ENCODE measurements at regions not wholly inside any gene's neighbourhood (a gene's known extent, or its start where the extent isn't known, plus 50 kb on each side); places are given as distances from the start of the nearest gene placed in this dataset.
"Not testable (repeated sequence)": the region's sequence is repeated elsewhere in the genome, so short reads cannot be mapped to it uniquely, and the experiment has no call there.

DNA sequence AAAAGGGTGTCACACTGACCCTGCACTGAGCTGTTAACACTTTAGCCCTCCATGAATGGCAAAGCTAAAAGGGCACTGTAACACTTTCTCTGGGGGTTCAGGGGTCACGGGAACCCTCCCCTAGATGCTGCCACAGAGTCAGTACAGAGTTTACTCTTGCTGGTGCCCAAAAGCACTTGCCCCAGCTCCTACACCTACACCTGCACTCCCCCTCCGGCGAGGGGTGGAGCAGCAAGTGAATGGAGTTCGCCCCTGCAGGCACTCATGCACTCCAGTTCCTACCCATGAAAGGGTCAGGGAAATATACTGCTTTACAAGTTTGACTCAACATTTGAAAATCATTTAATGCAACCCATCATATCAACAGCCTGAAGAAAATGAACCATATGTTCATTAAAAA, 355.7 kb upstream of the SPATA31A3 start:
- DNase-seq (ENCODE audit: low spot score); H2BK12ac ChIP-seq (ENCODE audit: low read length): not testable (repeated sequence)
- WGBS, 2 donors (ENCODE audit: extremely low coverage in 2 of 2, insufficient read length in 2 of 2, insufficient replicate concordance in 1 of 2) = no CpG with 5 or more reads among the region's 4 CpGs

GRCh38 chr9:67339216-67339615, 346.9 kb upstream of the SPATA31A3 start:
- H3K27ac ChIP-seq (replicated peaks; ENCODE audit: low read length); H3K9me3 ChIP-seq (replicated peaks in 1 of 2; ENCODE audit: control insufficient read depth in 2 of 2, insufficient read depth in 1 of 2, low read depth in 1 of 2, low read length in 2 of 2); H3K36me3 ChIP-seq (replicated peaks in 1 of 2; ENCODE audit: control insufficient read depth in 2 of 2, insufficient read depth in 2 of 2, low read length in 2 of 2); DNase-seq (ENCODE audit: low spot score); H3K14ac ChIP-seq (ENCODE audit: low read length); H2BK120ac ChIP-seq (ENCODE audit: low read depth, low read length); H3K4ac ChIP-seq (ENCODE audit: low read length); H3K4me2 ChIP-seq (ENCODE audit: insufficient read depth, low read length, poor library complexity, severe bottlenecking); H2AFZ ChIP-seq (ENCODE audit: low read length); H2BK15ac ChIP-seq (ENCODE audit: low read length); H4K8ac ChIP-seq (ENCODE audit: low read depth, low read length); H4K91ac ChIP-seq (ENCODE audit: low read depth, low read length, poor library complexity); H3K27me3 ChIP-seq (ENCODE audit: control insufficient read depth in 3 of 3, insufficient read depth in 3 of 3, low read depth in 1 of 3, low read length in 3 of 3); H2AK5ac ChIP-seq (ENCODE audit: low read depth, low read length); H3K18ac ChIP-seq (ENCODE audit: low read length); H3K79me1 ChIP-seq (ENCODE audit: low read depth, low read length); H2BK5ac ChIP-seq (ENCODE audit: low read length); H2BK12ac ChIP-seq (ENCODE audit: low read length); H3K9ac ChIP-seq (ENCODE audit: low read depth, low read length, poor library complexity); H3K4me1 ChIP-seq (ENCODE audit: control insufficient read depth in 2 of 2, insufficient read depth in 1 of 2, low read depth in 1 of 2, low read length in 2 of 2); H3K4me3 ChIP-seq (ENCODE audit: low read length in 2 of 2); H3K23ac ChIP-seq (ENCODE audit: low read depth, low read length, poor library complexity): not testable (repeated sequence)
- no CpG with 5 or more reads among the region's 7 CpGs for WGBS, 2 donors (ENCODE audit: extremely low coverage in 2 of 2, insufficient read length in 2 of 2, insufficient replicate concordance in 1 of 2)

More for the DNA sequence above, 355.7 kb upstream of the SPATA31A3 start:
- H3K4me2 ChIP-seq (ENCODE audit: insufficient read depth, low read length, poor library complexity, severe bottlenecking); H3K4ac ChIP-seq (ENCODE audit: low read length); H3K79me1 ChIP-seq (ENCODE audit: low read depth, low read length); H3K4me1 ChIP-seq (ENCODE audit: control insufficient read depth in 2 of 2, insufficient read depth in 1 of 2, low read depth in 1 of 2, low read length in 2 of 2); H2AFZ ChIP-seq (ENCODE audit: low read length); H3K14ac ChIP-seq (ENCODE audit: low read length); H2AK5ac ChIP-seq (ENCODE audit: low read depth, low read length); H2BK120ac ChIP-seq (ENCODE audit: low read depth, low read length); H3K27me3 ChIP-seq (ENCODE audit: control insufficient read depth in 3 of 3, insufficient read depth in 3 of 3, low read depth in 1 of 3, low read length in 3 of 3); H3K9ac ChIP-seq (ENCODE audit: low read depth, low read length, poor library complexity); H3K4me3 ChIP-seq (ENCODE audit: low read length in 2 of 2); H3K9me3 ChIP-seq (replicated peaks in 1 of 2; ENCODE audit: control insufficient read depth in 2 of 2, insufficient read depth in 1 of 2, low read depth in 1 of 2, low read length in 2 of 2); H2BK15ac ChIP-seq (ENCODE audit: low read length); H2BK5ac ChIP-seq (ENCODE audit: low read length); H4K8ac ChIP-seq (ENCODE audit: low read depth, low read length); H3K36me3 ChIP-seq (replicated peaks in 1 of 2; ENCODE audit: control insufficient read depth in 2 of 2, insufficient read depth in 2 of 2, low read length in 2 of 2); H3K18ac ChIP-seq (ENCODE audit: low read length); H4K91ac ChIP-seq (ENCODE audit: low read depth, low read length, poor library complexity); H3K27ac ChIP-seq (replicated peaks; ENCODE audit: low read length); H3K23ac ChIP-seq (ENCODE audit: low read depth, low read length, poor library complexity): not testable (repeated sequence)

GRCh38 chr9:67338201-67338600, 345.9 kb upstream of the SPATA31A3 start:
- not testable (repeated sequence) for H3K36me3 ChIP-seq (replicated peaks in 1 of 2; ENCODE audit: control insufficient read depth in 2 of 2, insufficient read depth in 2 of 2, low read length in 2 of 2); H3K4ac ChIP-seq (ENCODE audit: low read length); DNase-seq (ENCODE audit: low spot score); H3K18ac ChIP-seq (ENCODE audit: low read length); H2BK15ac ChIP-seq (ENCODE audit: low read length); H4K91ac ChIP-seq (ENCODE audit: low read depth, low read length, poor library complexity); H3K23ac ChIP-seq (ENCODE audit: low read depth, low read length, poor library complexity); H2BK12ac ChIP-seq (ENCODE audit: low read length); H2BK120ac ChIP-seq (ENCODE audit: low read depth, low read length); H2AK5ac ChIP-seq (ENCODE audit: low read depth, low read length); H3K4me3 ChIP-seq (ENCODE audit: low read length in 2 of 2); H3K14ac ChIP-seq (ENCODE audit: low read length); H3K79me1 ChIP-seq (ENCODE audit: low read depth, low read length); H4K8ac ChIP-seq (ENCODE audit: low read depth, low read length); H3K27ac ChIP-seq (replicated peaks; ENCODE audit: low read length); H3K4me2 ChIP-seq (ENCODE audit: insufficient read depth, low read length, poor library complexity, severe bottlenecking); H3K9ac ChIP-seq (ENCODE audit: low read depth, low read length, poor library complexity); H2BK5ac ChIP-seq (ENCODE audit: low read length); H3K9me3 ChIP-seq (replicated peaks in 1 of 2; ENCODE audit: control insufficient read depth in 2 of 2, insufficient read depth in 1 of 2, low read depth in 1 of 2, low read length in 2 of 2); H2AFZ ChIP-seq (ENCODE audit: low read length); H3K27me3 ChIP-seq (ENCODE audit: control insufficient read depth in 3 of 3, insufficient read depth in 3 of 3, low read depth in 1 of 3, low read length in 3 of 3); H3K4me1 ChIP-seq (ENCODE audit: control insufficient read depth in 2 of 2, insufficient read depth in 1 of 2, low read depth in 1 of 2, low read length in 2 of 2)
- no CpG with 5 or more reads among the region's 12 CpGs for WGBS, 2 donors (ENCODE audit: extremely low coverage in 2 of 2, insufficient read length in 2 of 2, insufficient replicate concordance in 1 of 2)

DNA sequence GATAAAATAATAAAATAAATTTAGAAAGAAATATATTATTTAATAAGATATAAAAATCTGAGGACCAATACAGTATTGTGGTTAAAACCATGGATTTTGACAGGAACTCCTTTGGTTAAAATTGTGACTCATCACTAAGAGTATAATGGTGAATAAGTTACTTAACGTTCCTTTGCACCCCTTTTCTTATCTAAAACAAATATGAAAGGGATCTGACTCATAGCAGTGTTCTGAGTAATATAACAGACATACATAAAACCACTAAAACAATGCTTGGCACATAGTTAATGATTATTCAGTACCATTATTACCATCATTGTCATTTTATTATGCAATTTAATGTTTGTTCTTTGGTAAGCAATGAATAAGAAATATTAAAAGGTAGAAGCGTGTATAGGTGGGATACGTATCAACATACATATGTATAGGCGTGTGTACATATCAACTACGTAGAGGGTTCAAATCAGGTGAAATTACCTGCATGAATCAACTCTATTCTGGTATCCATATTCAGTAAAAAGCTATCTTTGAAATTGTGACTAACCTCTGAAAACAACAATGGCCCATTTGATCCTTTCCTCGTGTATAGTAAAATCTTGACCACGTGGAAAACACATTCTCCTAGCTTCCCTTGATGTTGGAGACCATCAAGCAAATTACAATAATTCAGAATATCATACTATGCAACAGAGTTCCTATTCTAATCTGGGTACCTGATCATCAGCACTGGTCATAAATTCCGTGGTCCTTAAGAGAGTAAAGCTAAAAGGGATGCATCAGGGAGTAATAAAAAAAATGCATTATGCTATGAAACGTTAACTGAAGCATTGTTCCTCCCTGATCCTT, 342.6 kb upstream of the SPATA31A3 start:
- not testable (repeated sequence) for H3K36me3 ChIP-seq (replicated peaks in 1 of 2; ENCODE audit: control insufficient read depth in 2 of 2, insufficient read depth in 2 of 2, low read length in 2 of 2); H3K23ac ChIP-seq (ENCODE audit: low read depth, low read length, poor library complexity); H4K91ac ChIP-seq (ENCODE audit: low read depth, low read length, poor library complexity); DNase-seq (ENCODE audit: low spot score); H3K9me3 ChIP-seq (replicated peaks in 1 of 2; ENCODE audit: control insufficient read depth in 2 of 2, insufficient read depth in 1 of 2, low read depth in 1 of 2, low read length in 2 of 2); H2AFZ ChIP-seq (ENCODE audit: low read length); H3K9ac ChIP-seq (ENCODE audit: low read depth, low read length, poor library complexity); H3K4ac ChIP-seq (ENCODE audit: low read length); H2AK5ac ChIP-seq (ENCODE audit: low read depth, low read length); H3K4me1 ChIP-seq (ENCODE audit: control insufficient read depth in 2 of 2, insufficient read depth in 1 of 2, low read depth in 1 of 2, low read length in 2 of 2); H2BK15ac ChIP-seq (ENCODE audit: low read length); H2BK5ac ChIP-seq (ENCODE audit: low read length); H3K27me3 ChIP-seq (ENCODE audit: control insufficient read depth in 3 of 3, insufficient read depth in 3 of 3, low read depth in 1 of 3, low read length in 3 of 3); H3K18ac ChIP-seq (ENCODE audit: low read length); H4K8ac ChIP-seq (ENCODE audit: low read depth, low read length); H2BK120ac ChIP-seq (ENCODE audit: low read depth, low read length); H3K79me1 ChIP-seq (ENCODE audit: low read depth, low read length); H3K4me2 ChIP-seq (ENCODE audit: insufficient read depth, low read length, poor library complexity, severe bottlenecking); H3K27ac ChIP-seq (replicated peaks; ENCODE audit: low read length); H3K4me3 ChIP-seq (ENCODE audit: low read length in 2 of 2); H3K14ac ChIP-seq (ENCODE audit: low read length); H2BK12ac ChIP-seq (ENCODE audit: low read length)
- WGBS, 2 donors (ENCODE audit: extremely low coverage in 2 of 2, insufficient read length in 2 of 2, insufficient replicate concordance in 1 of 2) = no CpG with 5 or more reads among the region's 9 CpGs

All from neuronal stem cell (in vitro differentiated cells).